Neural progenitor cell (in vitro differentiated cells): ENCODE measurements at regions not wholly inside any gene's neighbourhood (a gene's known extent, or its start where the extent isn't known, plus 50 kb on each side); places are given as distances from the start of the nearest gene placed in this dataset.

Source experiments
- DNase-seq: peaks from one replicate; pipeline ENCODE4 v3.0.0-alpha.2; 2016; ENCODE audit warnings: low spot score
- H2AFZ ChIP-seq: fragments of 200-600 bp; sonication (generic); replicated peaks from 2 replicates; pipeline ENCODE4 v1.6.1; 2016; ENCODE audit warnings: antibody characterized with exemption
- H3F3A ChIP-seq: fragments of 200-600 bp; sonication (generic); 2 replicates; pipeline ENCODE4 v1.6.1; 2016; ENCODE audit warnings: antibody characterized with exemption, low read depth
- H3K27ac ChIP-seq: fragments of 200-600 bp; sonication (generic); 2 replicates; pipeline ENCODE4 v1.5.1; 2016; ENCODE audit warnings: mild to moderate bottlenecking
- H3K27me3 ChIP-seq: fragments of 200-600 bp; sonication (generic); 2 replicates; pipeline ENCODE4 v1.6.1; 2016; ENCODE audit warnings: mild to moderate bottlenecking, moderate library complexity
- H3K36me3 ChIP-seq: fragments of 200-600 bp; sonication (generic); 2 replicates; pipeline ENCODE4 v1.5.1; 2016
- H3K4me1 ChIP-seq: fragments of 200-600 bp; sonication (generic); 2 replicates; pipeline ENCODE4 v1.6.1; 2016; ENCODE audit warnings: mixed run types
- H3K4me2 ChIP-seq: fragments of 200-600 bp; sonication (generic); 2 replicates; pipeline ENCODE4 v1.6.1; 2016
- H3K4me3 ChIP-seq: fragments of 200-600 bp; sonication (generic); 2 replicates; pipeline ENCODE4 v1.5.1; 2016
- H3K79me2 ChIP-seq: fragments of 200-600 bp; sonication (generic); 2 replicates; pipeline ENCODE4 v1.6.1; 2016; ENCODE audit warnings: low read depth
- H3K9ac ChIP-seq: fragments of 200-600 bp; sonication (generic); 2 replicates; pipeline ENCODE4 v1.6.1; 2016
- H3K9me3 ChIP-seq: fragments of 200-600 bp; sonication (generic); 2 replicates; pipeline ENCODE4 v1.5.1; 2016; ENCODE audit warnings: low read depth
- H4K20me1 ChIP-seq: fragments of 200-600 bp; sonication (generic); 2 replicates; pipeline ENCODE4 v1.6.1; 2016; ENCODE audit warnings: low read depth
- H3K27ac Mint-ChIP-seq: 3 replicates; pipeline ENCODE4 v1.8.0; 2021; ENCODE audit warnings: mixed read lengths
- H3K27me3 Mint-ChIP-seq: 2 replicates; pipeline ENCODE4 v1.8.0; 2022; ENCODE audit warnings: low read depth, mild to moderate bottlenecking, inconsistent platforms, moderate library complexity, mixed read lengths; ENCODE audit not compliant: insufficient read depth
- H3K36me3 Mint-ChIP-seq: 3 replicates; pipeline ENCODE4 v1.8.0; 2021; ENCODE audit warnings: mixed read lengths
- H3K4me1 Mint-ChIP-seq: 3 replicates; pipeline ENCODE4 v1.8.0; 2021; ENCODE audit warnings: mixed read lengths
- H3K4me3 Mint-ChIP-seq: 3 replicates; pipeline ENCODE4 v1.8.0; 2021; ENCODE audit warnings: mild to moderate bottlenecking, moderate library complexity, mixed read lengths
- H3K9me3 Mint-ChIP-seq: 3 replicates; pipeline ENCODE4 v1.8.0; 2020; ENCODE audit warnings: mixed read lengths
- EZH2 ChIP-seq: fragments of 200-600 bp; sonication (generic); IDR thresholded peaks from 2 replicates; pipeline ENCODE4 v1.6.1; 2017; ENCODE audit warnings: antibody characterized with exemption, mild to moderate bottlenecking, moderate library complexity
- EZH2phosphoT487 ChIP-seq: fragments of 200-600 bp; sonication (generic); IDR thresholded peaks from 2 replicates; pipeline ENCODE4 v1.6.1; 2017; ENCODE audit warnings: antibody characterized with exemption
- TF ChIP-seq, protein P1 (sequence below): fragments of 200-600 bp; sonication (generic); IDR thresholded peaks from 2 replicates; pipeline ENCODE4 v1.5.1; 2017; ENCODE audit warnings: antibody characterized with exemption, mild to moderate bottlenecking

GRCh38 chr3:193812078-193812725 is 219.2 kb downstream of the OPA1 start:
- Mint-ChIP-seq H3K27me3 (peaks cover 14% of the 10 kb centered on the region), H3K4me3 (no peak overlapping the region), H3K9me3 (no peaks in the 10 kb centered on the region), H3K27ac (peak overlapping the region; percentile 64), H3K4me1 (peaks cover 70% of the 10 kb centered on the region), H3K36me3 (no peaks in the 10 kb centered on the region)
- no peak for TF ChIP-seq EZH2
- TF ChIP-seq EZH2phosphoT487, result no peak
- TF ChIP-seq, protein P1, sequence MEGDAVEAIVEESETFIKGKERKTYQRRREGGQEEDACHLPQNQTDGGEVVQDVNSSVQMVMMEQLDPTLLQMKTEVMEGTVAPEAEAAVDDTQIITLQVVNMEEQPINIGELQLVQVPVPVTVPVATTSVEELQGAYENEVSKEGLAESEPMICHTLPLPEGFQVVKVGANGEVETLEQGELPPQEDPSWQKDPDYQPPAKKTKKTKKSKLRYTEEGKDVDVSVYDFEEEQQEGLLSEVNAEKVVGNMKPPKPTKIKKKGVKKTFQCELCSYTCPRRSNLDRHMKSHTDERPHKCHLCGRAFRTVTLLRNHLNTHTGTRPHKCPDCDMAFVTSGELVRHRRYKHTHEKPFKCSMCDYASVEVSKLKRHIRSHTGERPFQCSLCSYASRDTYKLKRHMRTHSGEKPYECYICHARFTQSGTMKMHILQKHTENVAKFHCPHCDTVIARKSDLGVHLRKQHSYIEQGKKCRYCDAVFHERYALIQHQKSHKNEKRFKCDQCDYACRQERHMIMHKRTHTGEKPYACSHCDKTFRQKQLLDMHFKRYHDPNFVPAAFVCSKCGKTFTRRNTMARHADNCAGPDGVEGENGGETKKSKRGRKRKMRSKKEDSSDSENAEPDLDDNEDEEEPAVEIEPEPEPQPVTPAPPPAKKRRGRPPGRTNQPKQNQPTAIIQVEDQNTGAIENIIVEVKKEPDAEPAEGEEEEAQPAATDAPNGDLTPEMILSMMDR, result no peak
- no peaks in the 10 kb centered on the region for H4K20me1 ChIP-seq
- no peak overlapping the region for H3K9ac ChIP-seq
- H2AFZ ChIP-seq, result no peak overlapping the region
- H3K4me2 ChIP-seq, result no peak overlapping the region
- DNase-seq, result no peak
- H3K36me3 ChIP-seq, result no peaks in the 10 kb centered on the region
- peaks cover 67% of the 10 kb centered on the region for H3F3A ChIP-seq
- H3K79me2 ChIP-seq, result no peaks in the 10 kb centered on the region
- no peak overlapping the region for H3K4me3 ChIP-seq
- no peaks in the 10 kb centered on the region for H3K9me3 ChIP-seq
- peaks cover 66% of the 10 kb centered on the region for H3K4me1 ChIP-seq
- H3K27me3 ChIP-seq, result no peaks in the 10 kb centered on the region
- no peak overlapping the region for H3K27ac ChIP-seq

GRCh38 chr3:193812791-193813500 is 219.9 kb downstream of the OPA1 start:
- Histone ChIP-seq H3K27me3 (no peaks in the 10 kb centered on the region), H3K9me3 (no peaks in the 10 kb centered on the region), H3K79me2 (no peaks in the 10 kb centered on the region), H3K27ac (no peak overlapping the region), H3K9ac (no peak overlapping the region), H3F3A (peaks cover 74% of the 10 kb centered on the region), H2AFZ (no peak overlapping the region), H3K4me2 (peak overlapping the region; percentile 39), H3K36me3 (no peaks in the 10 kb centered on the region), H3K4me1 (peaks cover 73% of the 10 kb centered on the region), H3K4me3 (no peak overlapping the region), H4K20me1 (no peaks in the 10 kb centered on the region)
- DNase-seq, result no peak
- Mint-ChIP-seq H3K4me3 (no peak overlapping the region), H3K27ac (peak overlapping the region; percentile 64), H3K9me3 (no peaks in the 10 kb centered on the region), H3K27me3 (peaks cover 10% of the 10 kb centered on the region), H3K4me1 (peaks cover 72% of the 10 kb centered on the region), H3K36me3 (no peaks in the 10 kb centered on the region)
- TF ChIP-seq EZH2phosphoT487, result no peak
- TF ChIP-seq EZH2, result no peak
- TF ChIP-seq, protein P1, result no peak

DNA sequence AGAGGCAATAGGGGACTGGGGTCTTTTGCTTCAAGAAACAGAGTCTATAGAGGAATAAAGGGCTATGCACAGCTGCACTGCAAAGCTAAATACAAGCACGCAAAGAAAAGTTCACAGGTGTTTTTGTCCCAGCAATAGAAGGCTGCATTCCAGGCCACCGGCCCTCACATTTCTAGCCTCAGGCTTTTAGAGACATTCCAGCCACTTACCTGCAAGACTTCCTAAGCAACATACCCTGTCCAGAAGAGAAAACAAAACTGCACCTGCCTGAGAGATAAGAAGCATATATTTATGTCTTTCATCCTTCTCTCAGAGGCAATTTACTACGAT is 220.5 kb downstream of the OPA1 start:
- TF ChIP-seq EZH2phosphoT487, result no peak
- TF ChIP-seq EZH2, result no peak
- TF ChIP-seq, protein P1, result no peak
- Histone ChIP-seq H3K9me3 (no peaks in the 10 kb centered on the region), H3F3A (peaks cover 71% of the 10 kb centered on the region), H3K36me3 (no peaks in the 10 kb centered on the region), H3K4me3 (no peak overlapping the region), H3K9ac (no peak overlapping the region), H3K27ac (no peak overlapping the region), H2AFZ (no peak overlapping the region), H4K20me1 (no peaks in the 10 kb centered on the region), H3K4me2 (no peak overlapping the region), H3K4me1 (peaks cover 71% of the 10 kb centered on the region), H3K79me2 (no peaks in the 10 kb centered on the region), H3K27me3 (no peaks in the 10 kb centered on the region)
- Mint-ChIP-seq H3K27me3 (peaks cover 10% of the 10 kb centered on the region), H3K27ac (no peak overlapping the region), H3K9me3 (no peaks in the 10 kb centered on the region), H3K4me1 (peaks cover 71% of the 10 kb centered on the region), H3K36me3 (no peaks in the 10 kb centered on the region), H3K4me3 (no peak overlapping the region)
- DNase-seq, result no peak
